Gastrocnemius medialis (tissue), 4 donors: ENCODE measurements at regions not wholly inside any gene's neighbourhood (a gene's known extent, or its start where the extent isn't known, plus 50 kb on each side); places are given as distances from the start of the nearest gene placed in this dataset.

Experiments
- ATAC-seq, 2 donors: fragments of 150-250 bp; one replicate each; pipeline ENCODE4 v1.9.1; 2016
- DNase-seq, 2 donors: peaks; one replicate each; pipeline ENCODE4 v3.0.0-alpha.2; 2019
- H3K27ac ChIP-seq, 4 donors: fragments of 200-600 bp; sonication (generic); 1 replicate in 1 of 4; 2 replicates in 3 of 4; pipeline ENCODE4 v1.5.1; 2016 to 2018; ENCODE audit warnings: mild to moderate bottlenecking in 2 of 4, moderate library complexity in 1 of 4
- H3K27me3 ChIP-seq, 3 donors: fragments of 200-600 bp; sonication (generic) in 2 of 3; 1 replicate in 1 of 3; 2 replicates in 2 of 3; pipeline versions ENCODE4 v1.5.1 to v1.6.0; 2016 to 2019; ENCODE audit warnings: mild to moderate bottlenecking in 1 of 3, moderate library complexity in 1 of 3
- H3K36me3 ChIP-seq, 2 donors: fragments of 200-600 bp; sonication (generic) in 1 of 2; one replicate each; pipeline ENCODE4 v1.5.1; 2017 to 2018
- H3K4me1 ChIP-seq, 2 donors: fragments of 200-600 bp; sonication (generic) in 1 of 2; one replicate each; pipeline ENCODE4 v1.5.1; 2016 to 2017; ENCODE audit warnings: mild to moderate bottlenecking in 2 of 2
- H3K4me3 ChIP-seq, 4 donors: fragments of 200-600 bp; sonication (generic) in 3 of 4; 1 replicate in 1 of 4; 2 replicates in 3 of 4; pipeline ENCODE4 v1.5.1; 2016 to 2019; ENCODE audit warnings: mild to moderate bottlenecking in 2 of 4
- H3K9me3 ChIP-seq, 3 donors: fragments of 200-600 bp; sonication (generic) in 2 of 3; 1 replicate in 1 of 3; 2 replicates in 2 of 3; pipeline ENCODE4 v1.5.1; 2016 to 2019
- CTCF ChIP-seq, 5 experiments: fragments of 450-650 bp in 3 of 5; fragments of 200-600 bp in 2 of 5; sonication (generic) in 2 of 5; IDR thresholded peaks in 4 of 5; conservative IDR thresholded peaks in 1 of 5; 1 replicate in 4 of 5; 2 replicates in 1 of 5; pipeline ENCODE4 v1.5.1; 2016 to 2019; ENCODE audit warnings: antibody characterized with exemption in 5 of 5, mild to moderate bottlenecking in 3 of 5, moderate library complexity in 3 of 5
- POLR2A ChIP-seq, 2 donors: fragments of 450-650 bp; IDR thresholded peaks; one replicate each; pipeline ENCODE4 v1.6.1; 2017; ENCODE audit warnings: antibody characterized with exemption in 2 of 2, mild to moderate bottlenecking in 2 of 2, moderate library complexity in 2 of 2
- in situ Hi-C, 4 donors: fragments of 200-750 bp; cut with MboI; loops; one replicate each; pipeline versions ENCODE4 v1.15.0 to v1.8.0; 2017; ENCODE audit warnings: low sequenced_read_pairs in 4 of 4
- intact Hi-C: fragments of 100-400 bp; cut with DNase I; formaldehyde crosslinking; loops from one replicate; pipeline ENCODE4 v1.15.1; 2023; ENCODE audit warnings: low total_unique reads

- ATAC-seq = no peak
Observed at GRCh38 chr14:39555749-39556148, 123.5 kb upstream of the FBXO33 start.

DNA sequence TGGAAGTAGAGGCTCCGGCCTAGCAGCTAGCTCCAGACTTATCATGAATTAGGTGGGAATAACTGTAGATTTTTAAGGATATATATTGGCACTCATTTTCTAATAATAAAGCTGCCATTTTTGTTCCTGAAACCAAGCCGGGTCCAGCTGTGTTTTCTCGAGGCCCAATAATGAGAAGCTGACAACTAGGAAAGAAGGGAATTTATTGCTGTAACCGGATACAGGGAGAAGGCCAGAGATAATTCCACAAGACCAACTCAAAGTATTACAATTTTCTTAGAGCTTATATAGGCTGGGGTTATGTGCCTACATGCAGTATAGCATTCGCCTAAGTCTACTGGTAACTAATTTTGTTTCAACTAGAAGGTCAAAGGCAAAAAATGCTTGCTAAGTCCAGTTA, 122.3 kb upstream of the FBXO33 start:
- in situ Hi-C loops (no loop called here), intact Hi-C loops (no loop called here)
- no peak overlapping the region for H3K4me3 ChIP-seq
- no peaks in the 10 kb centered on the region for H3K4me1 ChIP-seq
- no peak overlapping the region for H3K27ac ChIP-seq
- H3K36me3 ChIP-seq = no peaks in the 10 kb centered on the region
- no peaks in the 10 kb centered on the region for H3K27me3 ChIP-seq
- TF ChIP-seq POLR2A (IDR thresholded peaks at IDR 0.05) (no peak), CTCF (IDR thresholded peaks at IDR 0.05 in 4 of 5, conservative IDR thresholded peaks at IDR 0.05 in 1 of 5) (no peak)
- DNase-seq (no peak), ATAC-seq (no peak)
- H3K9me3 ChIP-seq = no peaks in the 10 kb centered on the region

More at GRCh38 chr14:39555749-39556148, 123.5 kb upstream of the FBXO33 start:
- in situ Hi-C loops = no loop called here
- intact Hi-C loops = no loop called here
- Histone ChIP-seq H3K4me3 (no peak overlapping the region), H3K27ac (no peak overlapping the region), H3K27me3 (no peaks in the 10 kb centered on the region), H3K4me1 (no peaks in the 10 kb centered on the region), H3K9me3 (no peaks in the 10 kb centered on the region), H3K36me3 (no peaks in the 10 kb centered on the region)
- no peak for DNase-seq
- TF ChIP-seq POLR2A (IDR thresholded peaks at IDR 0.05) (no peak), CTCF (IDR thresholded peaks at IDR 0.05 in 4 of 5, conservative IDR thresholded peaks at IDR 0.05 in 1 of 5) (no peak)

GRCh38 chr14:39548358-39548757, 116.1 kb upstream of the FBXO33 start:
- intact Hi-C loops = no loop called here
- H3K4me3 ChIP-seq = no peak overlapping the region

DNA sequence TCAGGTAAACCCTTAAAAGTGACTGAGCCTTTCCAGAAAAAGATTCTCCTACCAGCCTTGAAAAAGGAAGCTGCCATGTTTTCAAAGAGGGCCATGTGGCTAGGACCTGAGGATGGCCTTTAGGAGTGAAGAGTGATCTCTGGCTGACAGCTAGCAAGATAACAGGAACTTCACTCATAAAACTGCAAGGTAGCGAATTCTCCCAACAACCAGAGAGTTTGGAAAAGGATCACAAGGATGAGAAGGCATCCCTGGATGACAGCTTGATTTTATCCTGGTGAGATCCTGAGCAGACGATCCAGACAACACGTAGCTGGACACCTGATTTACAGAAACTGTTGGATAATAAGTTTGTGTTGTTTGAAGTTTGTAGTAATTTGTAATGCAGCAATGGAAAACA, 115.6 kb upstream of the FBXO33 start:
- in situ Hi-C loops (no loop called here), intact Hi-C loops (no loop called here)
- Histone ChIP-seq H3K4me1 (no peaks in the 10 kb centered on the region), H3K27me3 (no peaks in the 10 kb centered on the region), H3K4me3 (no peak overlapping the region), H3K27ac (no peak overlapping the region), H3K9me3 (peaks cover 0 to 10% (median 0%) of the 10 kb centered on the region in 3 donors), H3K36me3 (no peaks in the 10 kb centered on the region)
- no peak for TF ChIP-seq CTCF (IDR thresholded peaks at IDR 0.05 in 4 of 5, conservative IDR thresholded peaks at IDR 0.05 in 1 of 5)
- TF ChIP-seq POLR2A (IDR thresholded peaks at IDR 0.05) = no peak
- ATAC-seq (no peak), DNase-seq (no peak)

More at GRCh38 chr14:39548358-39548757, 116.1 kb upstream of the FBXO33 start:
- in situ Hi-C loops = no loop called here
- no peak overlapping the region for H3K27ac ChIP-seq
- no peaks in the 10 kb centered on the region for H3K36me3 ChIP-seq
- no peaks in the 10 kb centered on the region for H3K4me1 ChIP-seq
- ATAC-seq (no peak), DNase-seq (no peak)
- TF ChIP-seq CTCF (IDR thresholded peaks at IDR 0.05 in 4 of 5, conservative IDR thresholded peaks at IDR 0.05 in 1 of 5) = no peak
- TF ChIP-seq POLR2A (IDR thresholded peaks at IDR 0.05) = no peak
- peaks cover 0 to 6% (median 0%) of the 10 kb centered on the region in 3 donors for H3K9me3 ChIP-seq
- H3K27me3 ChIP-seq = no peaks in the 10 kb centered on the region

DNA sequence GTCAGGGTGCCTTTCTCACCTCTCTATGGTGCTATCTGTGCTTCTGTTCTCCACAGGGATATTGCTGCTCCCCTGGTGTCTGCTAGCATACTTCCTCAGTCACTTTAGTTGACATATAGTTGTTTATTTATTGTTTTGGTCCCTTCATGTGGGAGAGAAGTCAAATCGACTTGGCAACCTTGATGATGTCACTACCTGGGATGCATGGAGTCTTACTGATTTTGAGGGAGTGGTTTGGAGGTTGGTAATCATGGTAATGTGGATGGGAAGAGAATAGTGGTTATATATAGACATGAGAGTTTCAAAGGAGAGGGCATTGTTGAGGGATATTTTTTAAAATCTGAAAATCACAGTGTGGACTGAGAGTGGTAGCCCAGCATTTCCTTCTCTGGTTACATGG, 73.6 kb upstream of the FBXO33 start:
- no peak for DNase-seq
- Histone ChIP-seq H3K4me1 (no peaks in the 10 kb centered on the region), H3K4me3 (no peak overlapping the region), H3K27ac (no peak overlapping the region), H3K9me3 (peaks cover 0 to 8% (median 0%) of the 10 kb centered on the region in 3 donors), H3K36me3 (no peaks in the 10 kb centered on the region), H3K27me3 (no peaks in the 10 kb centered on the region)
- no peak for ATAC-seq
- intact Hi-C loops = no loop called here
- TF ChIP-seq POLR2A (IDR thresholded peaks at IDR 0.05) = no peak
- TF ChIP-seq CTCF (IDR thresholded peaks at IDR 0.05 in 4 of 5, conservative IDR thresholded peaks at IDR 0.05 in 1 of 5) = no peak
- in situ Hi-C loops = no loop called here
